HepG2 (cell line): ENCODE measurements at regions not wholly inside any gene's neighbourhood (a gene's known extent, or its start where the extent isn't known, plus 50 kb on each side); places are given as distances from the start of the nearest gene placed in this dataset.

Experiments
- ATF5 ChIP-seq: sonication (generic); formaldehyde crosslinking; IDR thresholded peaks from 2 replicates; pipeline ENCODE4 v1.4.0; 2020; ENCODE audit warnings: mild to moderate bottlenecking, low read depth, missing genetic modification reagents
- KDM1A ChIP-seq: IDR thresholded peaks from 2 replicates; pipeline ENCODE4 v1.6.1; 2016; ENCODE audit warnings: missing compliant biosample characterization
- NR2F6 ChIP-seq, 2 experiments: IDR thresholded peaks; 2 replicates each; pipeline ENCODE4 v1.6.1; 2016; ENCODE audit warnings: antibody characterized with exemption in 1 of 2, mild to moderate bottlenecking in 1 of 2
- NRL ChIP-seq: sonication (generic); formaldehyde crosslinking; IDR thresholded peaks from 2 replicates; pipeline ENCODE4 v1.5.0; 2020; ENCODE audit warnings: missing genetic modification reagents, mild to moderate bottlenecking, moderate library complexity, borderline replicate concordance
- PITX1 ChIP-seq: sonication (generic); formaldehyde crosslinking; IDR thresholded peaks from 2 replicates; pipeline ENCODE4 v1.5.1; 2020; ENCODE audit warnings: mild to moderate bottlenecking, missing genetic modification reagents
- PLRG1 ChIP-seq: fragments of 450-650 bp; conservative IDR thresholded peaks from 2 replicates; pipeline ENCODE4 v1.6.1; 2016
- ZMYM2 ChIP-seq: sonication (generic); formaldehyde crosslinking; IDR thresholded peaks from 2 replicates; pipeline ENCODE4 v1.8.0; 2022; ENCODE audit warnings: mild to moderate bottlenecking, missing genetic modification reagents
- ZNF598 ChIP-seq: sonication (generic); formaldehyde crosslinking; IDR thresholded peaks from 2 replicates; pipeline ENCODE4 v1.5.1; 2020; ENCODE audit warnings: mild to moderate bottlenecking, missing genetic modification reagents, borderline replicate concordance
- ZNF672 ChIP-seq: sonication (generic); formaldehyde crosslinking; IDR thresholded peaks from 2 replicates; pipeline ENCODE4 v1.8.1; 2022; ENCODE audit warnings: missing genetic modification reagents
- TF ChIP-seq, protein P1 (sequence below): sonication (generic); formaldehyde crosslinking; IDR thresholded peaks from 2 replicates; pipeline ENCODE4 v1.4.0; 2020; ENCODE audit warnings: missing genetic modification reagents, borderline replicate concordance
- TF ChIP-seq, protein P2 (sequence below): sonication (generic); formaldehyde crosslinking; IDR thresholded peaks from 2 replicates; pipeline ENCODE4 v1.8.0; 2022; ENCODE audit warnings: mild to moderate bottlenecking, missing genetic modification reagents, moderate library complexity

DNA sequence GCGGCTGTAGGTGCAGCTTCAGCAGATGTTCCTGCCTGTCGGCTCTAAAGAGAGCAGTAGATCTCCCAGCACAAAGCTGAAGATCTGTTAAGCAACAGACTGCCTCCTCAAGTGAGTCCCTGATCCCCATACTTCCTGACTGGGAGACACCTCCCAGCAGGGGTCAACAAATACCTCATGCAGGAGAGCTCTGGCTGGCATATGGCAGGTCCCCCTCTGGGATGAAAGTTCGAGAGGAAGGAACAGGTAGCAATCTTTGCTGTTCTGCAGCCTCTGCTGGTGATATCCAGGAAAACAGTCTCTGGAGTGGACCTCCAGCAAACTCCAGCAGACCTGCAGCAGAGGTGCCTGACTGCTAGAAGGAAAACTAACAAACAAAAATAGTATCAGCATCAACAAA is 337.1 kb upstream of the USP15 start (continued):
- TF ChIP-seq, protein P1, sequence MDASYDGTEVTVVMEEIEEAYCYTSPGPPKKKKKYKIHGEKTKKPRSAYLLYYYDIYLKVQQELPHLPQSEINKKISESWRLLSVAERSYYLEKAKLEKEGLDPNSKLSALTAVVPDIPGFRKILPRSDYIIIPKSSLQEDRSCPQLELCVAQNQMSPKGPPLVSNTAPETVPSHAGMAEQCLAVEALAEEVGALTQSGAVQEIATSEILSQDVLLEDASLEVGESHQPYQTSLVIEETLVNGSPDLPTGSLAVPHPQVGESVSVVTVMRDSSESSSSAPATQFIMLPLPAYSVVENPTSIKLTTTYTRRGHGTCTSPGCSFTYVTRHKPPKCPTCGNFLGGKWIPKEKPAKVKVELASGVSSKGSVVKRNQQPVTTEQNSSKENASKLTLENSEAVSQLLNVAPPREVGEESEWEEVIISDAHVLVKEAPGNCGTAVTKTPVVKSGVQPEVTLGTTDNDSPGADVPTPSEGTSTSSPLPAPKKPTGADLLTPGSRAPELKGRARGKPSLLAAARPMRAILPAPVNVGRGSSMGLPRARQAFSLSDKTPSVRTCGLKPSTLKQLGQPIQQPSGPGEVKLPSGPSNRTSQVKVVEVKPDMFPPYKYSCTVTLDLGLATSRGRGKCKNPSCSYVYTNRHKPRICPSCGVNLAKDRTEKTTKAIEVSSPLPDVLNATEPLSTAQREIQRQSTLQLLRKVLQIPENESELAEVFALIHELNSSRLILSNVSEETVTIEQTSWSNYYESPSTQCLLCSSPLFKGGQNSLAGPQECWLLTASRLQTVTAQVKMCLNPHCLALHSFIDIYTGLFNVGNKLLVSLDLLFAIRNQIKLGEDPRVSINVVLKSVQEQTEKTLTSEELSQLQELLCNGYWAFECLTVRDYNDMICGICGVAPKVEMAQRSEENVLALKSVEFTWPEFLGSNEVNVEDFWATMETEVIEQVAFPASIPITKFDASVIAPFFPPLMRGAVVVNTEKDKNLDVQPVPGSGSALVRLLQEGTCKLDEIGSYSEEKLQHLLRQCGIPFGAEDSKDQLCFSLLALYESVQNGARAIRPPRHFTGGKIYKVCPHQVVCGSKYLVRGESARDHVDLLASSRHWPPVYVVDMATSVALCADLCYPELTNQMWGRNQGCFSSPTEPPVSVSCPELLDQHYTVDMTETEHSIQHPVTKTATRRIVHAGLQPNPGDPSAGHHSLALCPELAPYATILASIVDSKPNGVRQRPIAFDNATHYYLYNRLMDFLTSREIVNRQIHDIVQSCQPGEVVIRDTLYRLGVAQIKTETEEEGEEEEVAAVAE, result no peak
- no peak for TF ChIP-seq NRL (CRISPR knock-in tag)
- TF ChIP-seq, protein P2, sequence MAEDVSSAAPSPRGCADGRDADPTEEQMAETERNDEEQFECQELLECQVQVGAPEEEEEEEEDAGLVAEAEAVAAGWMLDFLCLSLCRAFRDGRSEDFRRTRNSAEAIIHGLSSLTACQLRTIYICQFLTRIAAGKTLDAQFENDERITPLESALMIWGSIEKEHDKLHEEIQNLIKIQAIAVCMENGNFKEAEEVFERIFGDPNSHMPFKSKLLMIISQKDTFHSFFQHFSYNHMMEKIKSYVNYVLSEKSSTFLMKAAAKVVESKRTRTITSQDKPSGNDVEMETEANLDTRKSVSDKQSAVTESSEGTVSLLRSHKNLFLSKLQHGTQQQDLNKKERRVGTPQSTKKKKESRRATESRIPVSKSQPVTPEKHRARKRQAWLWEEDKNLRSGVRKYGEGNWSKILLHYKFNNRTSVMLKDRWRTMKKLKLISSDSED (CRISPR knock-in tag), result no peak
- no peak for TF ChIP-seq ATF5
- TF ChIP-seq KDM1A (CRISPR knock-in tag), result no peak
- TF ChIP-seq NR2F6 (IDR thresholded peaks at IDR 0.05), result no peak
- TF ChIP-seq NR2F6 (CRISPR knock-in tag; IDR thresholded peaks at IDR 0.05), result no peak
- no peak for TF ChIP-seq PLRG1
- TF ChIP-seq ZNF598 (CRISPR knock-in tag), result no peak
- no peak for TF ChIP-seq ZNF672 (CRISPR knock-in tag)
- TF ChIP-seq PITX1, result no peak
- no peak for TF ChIP-seq ZMYM2 (CRISPR knock-in tag)
- TF ChIP-seq, all 625 proteins: peak for 0
